ENCODE measurements at regions not wholly inside any gene's neighbourhood (a gene's known extent, or its start where the extent isn't known, plus 50 kb on each side); places are given as distances from the start of the nearest gene placed in this dataset.

- FAIRE-seq: no peak
Observed at GRCh38 chr21:22421416-22422180, 1423.4 kb downstream of the NCAM2 start.

GRCh38 chr21:22438428-22439086, 1440.3 kb downstream of the NCAM2 start:
- FAIRE-seq: no peak

DNA sequence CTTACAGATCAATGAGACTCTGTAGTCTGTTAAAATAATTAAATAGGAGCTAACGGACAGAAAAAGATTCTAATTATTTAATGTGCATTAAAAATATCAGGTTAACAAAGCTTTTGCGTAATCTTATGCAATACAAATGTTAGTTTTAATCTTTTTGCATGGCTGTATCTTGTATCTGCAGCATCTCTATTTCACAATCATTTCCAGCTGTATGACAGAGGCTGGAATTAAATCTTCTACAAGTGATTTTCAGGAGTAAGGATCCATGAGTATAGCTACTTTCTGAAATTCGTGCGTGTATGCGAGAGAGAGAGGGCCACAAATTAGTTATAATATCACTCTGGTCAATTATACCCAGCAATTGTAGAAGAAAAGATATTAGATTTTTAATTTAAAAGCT, 1446.8 kb downstream of the NCAM2 start:
- FAIRE-seq: no peak

DNA sequence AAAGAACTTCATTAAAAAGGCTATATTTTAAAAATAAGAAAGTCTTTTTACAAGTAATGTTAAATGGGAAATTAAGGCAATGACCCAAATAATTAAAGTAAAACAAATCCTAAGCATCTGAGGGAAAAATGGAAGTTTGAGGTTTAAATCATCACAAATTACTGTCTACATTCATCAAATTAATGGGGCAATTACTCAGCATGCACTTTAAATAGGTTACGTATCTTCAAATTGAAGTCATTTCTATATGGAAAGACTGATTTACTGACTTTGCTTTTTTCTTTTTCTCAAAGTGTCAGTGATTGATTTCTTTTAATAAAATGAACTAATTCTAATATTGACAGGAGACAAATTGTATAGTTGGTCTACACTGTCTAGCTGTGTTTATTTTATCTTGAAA, 1452.3 kb downstream of the NCAM2 start:
- FAIRE-seq: no peak

- no peak for FAIRE-seq
Observed at GRCh38 chr21:22456241-22456640, 1458.0 kb downstream of the NCAM2 start.

- no peak for FAIRE-seq
Observed at GRCh38 chr21:22468893-22469292, 1470.7 kb downstream of the NCAM2 start.

DNA sequence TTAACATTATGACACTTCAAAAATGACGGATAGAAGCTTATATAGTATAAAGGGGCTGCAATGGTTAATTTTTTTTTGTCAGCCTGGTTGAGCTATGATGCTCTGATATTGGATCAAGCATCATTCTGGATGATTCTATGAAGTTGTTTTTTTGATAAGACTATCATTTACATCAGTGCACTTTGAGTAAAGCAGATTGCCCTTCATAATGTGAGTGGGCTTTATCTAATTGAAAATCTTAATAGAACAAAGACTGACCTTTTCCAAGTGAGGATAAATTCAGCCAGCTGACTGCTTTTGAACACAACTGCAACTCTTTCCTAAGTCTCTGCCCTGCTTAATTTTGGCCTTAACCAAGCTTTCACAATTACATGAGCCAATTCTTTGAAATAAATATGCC, 1476.2 kb downstream of the NCAM2 start:
- FAIRE-seq: no peak

GRCh38 chr21:22476214-22476613, 1478.0 kb downstream of the NCAM2 start:
- no peak for FAIRE-seq

- FAIRE-seq: no peak
Observed at GRCh38 chr21:22476726-22477646, 1478.8 kb downstream of the NCAM2 start.

- FAIRE-seq: no peak
Observed at GRCh38 chr21:22490049-22490448, 1491.8 kb downstream of the NCAM2 start.

- FAIRE-seq: no peak
Observed at GRCh38 chr21:22516230-22516629, 1518.0 kb downstream of the NCAM2 start.

- FAIRE-seq: no peak
Observed at GRCh38 chr21:22535630-22536029, 1537.4 kb downstream of the NCAM2 start.

DNA sequence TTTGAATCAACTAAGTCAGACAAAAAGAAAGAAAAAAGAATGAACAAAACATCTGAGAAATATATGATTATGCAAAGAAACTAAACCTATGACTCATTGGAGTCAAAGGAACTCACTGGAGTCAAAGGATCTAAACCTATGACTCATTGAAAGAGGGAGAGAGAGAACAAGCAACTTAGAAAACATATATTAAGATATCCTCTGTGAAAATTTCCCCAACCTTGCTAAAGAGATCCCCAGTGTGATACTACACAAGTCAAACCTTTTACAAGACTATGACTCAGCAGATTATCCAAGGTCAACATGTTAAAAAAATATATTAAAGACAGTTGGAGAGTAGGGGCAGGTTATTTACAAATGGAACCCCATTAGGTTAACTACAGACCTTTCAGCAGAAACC, 1538.3 kb downstream of the NCAM2 start:
- no peak for FAIRE-seq

DNA sequence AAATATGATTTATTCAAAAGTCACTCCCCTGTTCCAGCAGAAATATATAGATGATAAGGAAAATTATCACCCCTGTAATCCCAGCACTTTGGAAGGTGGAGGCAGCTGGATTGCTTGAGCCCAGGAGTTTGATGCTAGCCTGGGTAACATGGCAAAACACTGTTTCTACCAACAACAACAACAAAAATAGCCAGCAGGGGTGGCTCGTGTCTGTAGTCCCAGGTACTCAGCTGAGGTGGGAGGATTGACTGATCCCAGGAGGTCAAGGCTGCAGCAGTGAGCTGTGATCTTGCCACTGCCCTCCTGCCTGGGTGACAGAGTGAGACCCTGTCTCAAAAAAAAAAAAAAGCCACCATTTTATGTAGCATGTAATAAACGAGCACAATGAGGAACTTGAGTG, 1546.5 kb downstream of the NCAM2 start:
- no peak for FAIRE-seq

DNA sequence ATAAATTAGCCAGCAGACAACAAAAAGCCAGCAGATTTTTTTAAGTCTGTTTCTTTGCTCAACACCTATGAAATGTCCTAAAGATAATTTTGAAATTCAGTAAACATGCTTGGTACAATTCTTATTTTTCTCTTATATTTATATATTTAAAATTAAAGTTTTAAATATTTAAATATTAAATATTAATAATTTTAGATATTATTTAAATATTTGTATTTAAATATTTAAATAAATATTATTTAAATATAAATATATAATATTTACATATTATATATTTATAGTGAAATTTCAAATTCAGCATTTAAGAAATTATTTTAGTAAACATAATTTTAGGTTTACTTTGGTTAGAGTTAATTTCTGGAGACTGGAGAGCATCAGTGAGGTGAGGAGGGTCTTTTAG, 1554.2 kb downstream of the NCAM2 start:
- FAIRE-seq: peak; percentile 82

- FAIRE-seq: no peak
Observed at GRCh38 chr21:22554690-22555316, 1556.6 kb downstream of the NCAM2 start.

- peak; percentile 26 for FAIRE-seq
Observed at GRCh38 chr21:22556829-22557228, 1558.6 kb downstream of the NCAM2 start.

DNA sequence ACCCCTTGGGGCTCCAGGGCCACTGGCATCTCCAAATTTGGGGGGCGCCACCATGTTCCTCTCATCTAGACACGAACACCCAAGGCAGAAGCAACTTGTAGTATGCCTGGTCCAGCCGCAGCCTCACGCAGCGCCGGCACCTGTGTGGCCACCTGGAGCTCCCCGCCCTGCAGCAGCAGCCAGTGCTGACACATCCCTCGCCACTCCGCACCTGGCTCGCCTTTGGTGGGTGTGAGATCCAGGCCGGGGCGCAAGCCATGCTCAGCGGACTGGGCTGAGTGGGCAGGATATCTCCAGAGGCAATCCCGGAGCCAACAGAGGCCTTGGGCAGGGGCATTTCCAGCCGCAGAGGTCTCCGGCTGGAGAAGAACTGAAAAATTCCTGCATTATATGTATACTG, 1563.7 kb downstream of the NCAM2 start:
- no peak for FAIRE-seq

DNA sequence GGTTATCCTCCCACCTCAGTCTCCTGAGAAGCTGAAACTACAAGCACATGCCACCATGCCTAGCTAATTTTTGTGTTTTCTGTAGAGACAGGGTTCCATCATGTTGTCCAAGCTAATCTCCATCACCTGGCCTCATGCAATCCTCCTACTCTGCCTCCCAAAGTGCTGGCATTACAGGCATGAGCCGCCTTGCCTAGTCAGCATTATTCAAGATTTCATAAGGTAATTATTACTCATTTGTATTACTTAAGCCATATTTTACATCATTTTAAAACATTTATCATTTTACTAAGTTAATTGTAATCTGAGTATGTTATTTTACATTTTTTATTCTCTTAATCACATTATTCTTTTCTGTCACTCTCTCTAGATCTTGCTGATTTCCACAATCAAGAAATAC, 1575.6 kb downstream of the NCAM2 start:
- no peak for FAIRE-seq

DNA sequence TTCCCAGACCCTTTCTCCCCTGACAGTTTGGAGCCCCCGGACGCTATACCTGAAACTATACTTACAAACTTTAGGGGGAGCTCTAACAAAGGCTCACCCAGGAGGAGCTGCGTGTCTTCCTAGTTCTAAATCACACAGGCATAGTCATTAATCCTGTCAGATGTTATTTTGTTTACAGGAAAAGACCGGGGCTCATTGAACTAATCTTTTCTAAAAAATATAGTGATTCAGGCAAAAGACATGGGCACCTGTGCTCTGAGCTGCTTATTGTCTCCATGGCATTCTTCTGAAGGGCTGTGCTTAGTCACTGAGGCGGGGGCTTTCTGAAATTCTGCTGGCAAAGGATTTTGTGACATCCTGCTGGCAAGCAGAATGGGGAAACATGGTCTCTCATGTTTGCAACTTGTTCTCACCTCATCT, 1577.0 kb downstream of the NCAM2 start:
- FAIRE-seq: no peak

DNA sequence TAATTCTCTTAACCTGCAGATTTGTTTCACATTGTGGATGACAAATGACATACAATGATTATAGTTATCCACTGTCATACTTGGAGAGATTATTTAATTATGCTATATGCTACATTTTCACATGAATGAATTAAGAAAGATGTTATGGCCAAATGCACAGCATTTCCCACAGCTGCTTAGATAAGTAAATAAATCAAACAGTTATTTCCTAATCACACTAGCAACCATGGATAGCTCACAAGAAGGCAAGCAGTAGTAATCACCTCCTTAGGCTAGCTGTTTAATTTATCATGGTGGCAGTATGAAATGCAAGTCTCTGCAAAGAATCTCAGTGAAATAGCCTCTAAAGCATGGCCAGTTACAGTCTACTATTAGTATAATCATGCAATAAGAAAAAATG, 1581.5 kb downstream of the NCAM2 start:
- FAIRE-seq: no peak

DNA sequence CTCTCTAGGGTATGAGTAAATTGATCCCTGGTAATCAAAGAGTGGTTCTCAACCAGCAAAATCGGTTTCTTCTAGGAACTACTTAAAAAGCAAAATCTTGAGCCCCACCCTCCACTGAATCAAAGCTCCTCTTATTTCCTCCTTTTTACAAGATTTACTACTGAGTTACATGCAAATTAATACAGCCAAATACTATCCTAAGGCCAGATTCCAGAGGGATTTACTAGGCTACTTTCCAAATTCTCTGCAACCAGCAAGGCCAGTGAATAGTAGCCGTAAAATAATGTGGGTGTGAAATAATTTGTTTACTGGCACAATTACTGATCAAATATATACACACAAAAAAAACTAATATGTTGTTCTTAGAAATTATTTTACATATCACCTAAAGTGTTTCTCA, 1583.8 kb downstream of the NCAM2 start:
- no peak for FAIRE-seq

GRCh38 chr21:22584308-22584707, 1586.1 kb downstream of the NCAM2 start:
- no peak for FAIRE-seq

All from endometrium (tissue), 2 donors.